ENCODE measurements at regions not wholly inside any gene's neighbourhood (a gene's known extent, or its start where the extent isn't known, plus 50 kb on each side); places are given as distances from the start of the nearest gene placed in this dataset.
"Not testable (repeated sequence)": the region's sequence is repeated elsewhere in the genome, so short reads cannot be mapped to it uniquely, and the experiment has no call there.

GRCh38 chr5:118115791-118116190 lies 872.6 kb downstream of the DTWD2 start:
- no peak overlapping the region for H3K4me2 ChIP-seq (ENCODE audit: insufficient read depth, low read length)
- FAIRE-seq = no peak

GRCh38 chr5:118111956-118112355 lies 876.4 kb downstream of the DTWD2 start:
- Histone ChIP-seq H3K36me3 (ENCODE audit: control insufficient read depth in 2 of 2, extremely low read depth in 1 of 2, insufficient read depth in 2 of 2, low read length in 2 of 2) (no peaks in the 10 kb centered on the region), H3K9me1 (replicated peaks; ENCODE audit: control insufficient read depth, extremely low read depth, insufficient read depth, low read length) (no peaks in the 10 kb centered on the region), H4K20me1 (replicated peaks; ENCODE audit: control insufficient read depth, extremely low read depth, insufficient read depth, low read length) (no peaks in the 10 kb centered on the region), H3K27me3 (ENCODE audit: control insufficient read depth in 2 of 2, insufficient read depth in 2 of 2, low read length in 2 of 2) (no peaks in the 10 kb centered on the region), H3K9me3 (replicated peaks; ENCODE audit: control insufficient read depth, insufficient read depth, low read length) (peaks cover 2% of the 10 kb centered on the region), H3K79me2 (ENCODE audit: control insufficient read depth, insufficient read depth, low read length) (no peaks in the 10 kb centered on the region), H3K9ac (replicated peaks; ENCODE audit: extremely low read depth, insufficient read depth, low read length) (no peak overlapping the region), H3K4me2 (ENCODE audit: insufficient read depth, low read length) (no peak overlapping the region), H3K27ac (ENCODE audit: insufficient read depth, low read depth, low read length) (no peak overlapping the region), H2AFZ (ENCODE audit: low read depth, low read length) (no peak overlapping the region), H3K4me3 (replicated peaks in 1 of 3; ENCODE audit: insufficient read depth in 1 of 3, low read depth in 1 of 3, low read length in 3 of 3) (no peak overlapping the region), H3K4me1 (ENCODE audit: control insufficient read depth, extremely low read depth, insufficient read depth, low read length) (no peaks in the 10 kb centered on the region)
- ChIA-PET POLR2A (no interaction called here), CTCF (no interaction called here)
- DNase-seq (ENCODE audit: low read depth, low spot score) (no peak), FAIRE-seq (no peak)
- no TSS peak for BruUV-seq (replicated peaks)
- intact Hi-C loops (cut with micrococcal nuclease) = no loop called here
- dilution Hi-C loops (cut with MboI; ENCODE audit: extremely low pct_ligation_motif_present, low sequenced_read_pairs) = no loop called here
- TF ChIP-seq MAX (IDR thresholded peaks at IDR 0.05; ENCODE audit: insufficient read depth, insufficient read length) = no peak
- no peak for TF ChIP-seq POLR2AphosphoS5 (IDR thresholded peaks at IDR 0.05; ENCODE audit: insufficient read depth, low read depth, low read length)
- TF ChIP-seq POLR2A (IDR thresholded peaks at IDR 0.05; ENCODE audit: low read depth, low read length) = no peak
- TF ChIP-seq EZH2 (IDR thresholded peaks at IDR 0.05; ENCODE audit: borderline replicate concordance, low read depth, low read length, severe bottlenecking) = no peak
- no peak for TF ChIP-seq JUN (IDR thresholded peaks at IDR 0.05; ENCODE audit: borderline replicate concordance, insufficient read depth, insufficient read length, low read depth)
- TF ChIP-seq MYC (IDR thresholded peaks at IDR 0.05; ENCODE audit: low read depth, low read length) = no peak
- no peak for TF ChIP-seq GATA2 (IDR thresholded peaks at IDR 0.05; ENCODE audit: insufficient read depth, insufficient read length, low read depth, low read length)

More at GRCh38 chr5:118115791-118116190, 872.6 kb downstream of the DTWD2 start:
- Histone ChIP-seq H3K9me3 (replicated peaks; ENCODE audit: control insufficient read depth, insufficient read depth, low read length) (peaks cover 2% of the 10 kb centered on the region), H3K36me3 (ENCODE audit: control insufficient read depth in 2 of 2, extremely low read depth in 1 of 2, insufficient read depth in 2 of 2, low read length in 2 of 2) (no peaks in the 10 kb centered on the region), H3K27me3 (ENCODE audit: control insufficient read depth in 2 of 2, insufficient read depth in 2 of 2, low read length in 2 of 2) (no peaks in the 10 kb centered on the region), H3K4me1 (ENCODE audit: control insufficient read depth, extremely low read depth, insufficient read depth, low read length) (no peaks in the 10 kb centered on the region), H3K9me1 (replicated peaks; ENCODE audit: control insufficient read depth, extremely low read depth, insufficient read depth, low read length) (no peaks in the 10 kb centered on the region), H3K4me3 (replicated peaks in 1 of 3; ENCODE audit: insufficient read depth in 1 of 3, low read depth in 1 of 3, low read length in 3 of 3) (no peak overlapping the region), H3K9ac (replicated peaks; ENCODE audit: extremely low read depth, insufficient read depth, low read length) (no peak overlapping the region), H4K20me1 (replicated peaks; ENCODE audit: control insufficient read depth, extremely low read depth, insufficient read depth, low read length) (no peaks in the 10 kb centered on the region), H3K79me2 (ENCODE audit: control insufficient read depth, insufficient read depth, low read length) (no peaks in the 10 kb centered on the region), H3K27ac (ENCODE audit: insufficient read depth, low read depth, low read length) (no peak overlapping the region), H2AFZ (ENCODE audit: low read depth, low read length) (no peak overlapping the region)
- dilution Hi-C loops (cut with MboI; ENCODE audit: extremely low pct_ligation_motif_present, low sequenced_read_pairs) = no loop called here
- POLR2A ChIA-PET = no interaction called here
- intact Hi-C loops (cut with micrococcal nuclease) = no loop called here
- CTCF ChIA-PET = no interaction called here
- DNase-seq (ENCODE audit: low read depth, low spot score) = no peak
- no TSS peak for BruUV-seq (replicated peaks)
- TF ChIP-seq POLR2A (IDR thresholded peaks at IDR 0.05; ENCODE audit: low read depth, low read length) = no peak

- intact Hi-C loops (cut with micrococcal nuclease); H3K9ac ChIP-seq (replicated peaks; ENCODE audit: extremely low read depth, insufficient read depth, low read length); POLR2A ChIA-PET; H3K4me3 ChIP-seq (replicated peaks in 1 of 3; ENCODE audit: insufficient read depth in 1 of 3, low read depth in 1 of 3, low read length in 3 of 3); H3K4me1 ChIP-seq (ENCODE audit: control insufficient read depth, extremely low read depth, insufficient read depth, low read length); H2AFZ ChIP-seq (ENCODE audit: low read depth, low read length); H3K36me3 ChIP-seq (ENCODE audit: control insufficient read depth in 2 of 2, extremely low read depth in 1 of 2, insufficient read depth in 2 of 2, low read length in 2 of 2); FAIRE-seq; H3K9me1 ChIP-seq (replicated peaks; ENCODE audit: control insufficient read depth, extremely low read depth, insufficient read depth, low read length); BruUV-seq (replicated peaks); DNase-seq (ENCODE audit: low read depth, low spot score); H3K79me2 ChIP-seq (ENCODE audit: control insufficient read depth, insufficient read depth, low read length); H3K4me2 ChIP-seq (ENCODE audit: insufficient read depth, low read length); H3K27me3 ChIP-seq (ENCODE audit: control insufficient read depth in 2 of 2, insufficient read depth in 2 of 2, low read length in 2 of 2); H4K20me1 ChIP-seq (replicated peaks; ENCODE audit: control insufficient read depth, extremely low read depth, insufficient read depth, low read length); H3K27ac ChIP-seq (ENCODE audit: insufficient read depth, low read depth, low read length); H3K9me3 ChIP-seq (replicated peaks; ENCODE audit: control insufficient read depth, insufficient read depth, low read length); dilution Hi-C loops (cut with MboI; ENCODE audit: extremely low pct_ligation_motif_present, low sequenced_read_pairs): not testable (repeated sequence)
- CTCF ChIA-PET = interaction anchor here (0.6 kb wide), 1 partner anchor 21 kb away, joined by 3 read pairs; no protein-coding TSS in a partner anchor
Measured at GRCh38 chr5:118107246-118107645, 881.1 kb downstream of the DTWD2 start.
